IPS-20b (cell line): ENCODE measurements at regions not wholly inside any gene's neighbourhood (a gene's known extent, or its start where the extent isn't known, plus 50 kb on each side); places are given as distances from the start of the nearest gene placed in this dataset.
"Not testable (repeated sequence)": the region's sequence is repeated elsewhere in the genome, so short reads cannot be mapped to it uniquely, and the experiment has no call there.

Experiments used
- H3K27ac ChIP-seq: one replicate; pipeline ENCODE4 v1.5.1; 2013; ENCODE audit warnings: low read length
- H3K27me3 ChIP-seq: 2 replicates; pipeline ENCODE4 v1.6.1; 2013; ENCODE audit warnings: mild to moderate bottlenecking, low read length, inconsistent platforms; ENCODE audit not compliant: insufficient read depth
- H3K36me3 ChIP-seq: 2 replicates; pipeline ENCODE4 v1.6.1; 2013; ENCODE audit warnings: low read depth, mild to moderate bottlenecking, inconsistent platforms, low read length, moderate library complexity; ENCODE audit not compliant: insufficient read depth
- H3K4me1 ChIP-seq: 2 replicates; pipeline ENCODE4 v1.6.1; 2013; ENCODE audit warnings: mild to moderate bottlenecking, control low read depth, inconsistent platforms, low read length, moderate library complexity; ENCODE audit not compliant: insufficient read depth
- H3K4me3 ChIP-seq: 2 replicates; pipeline ENCODE4 v1.5.1; 2013; ENCODE audit warnings: mild to moderate bottlenecking, low read length, inconsistent platforms
- H3K9ac ChIP-seq: 2 replicates; pipeline ENCODE4 v1.6.1; 2013; ENCODE audit warnings: low read depth, mild to moderate bottlenecking, inconsistent platforms, low read length, moderate library complexity
- H3K9me3 ChIP-seq: 2 replicates; pipeline ENCODE4 v1.6.1; 2013; ENCODE audit warnings: mild to moderate bottlenecking, low read depth, low read length, inconsistent platforms; ENCODE audit not compliant: insufficient read depth

DNA sequence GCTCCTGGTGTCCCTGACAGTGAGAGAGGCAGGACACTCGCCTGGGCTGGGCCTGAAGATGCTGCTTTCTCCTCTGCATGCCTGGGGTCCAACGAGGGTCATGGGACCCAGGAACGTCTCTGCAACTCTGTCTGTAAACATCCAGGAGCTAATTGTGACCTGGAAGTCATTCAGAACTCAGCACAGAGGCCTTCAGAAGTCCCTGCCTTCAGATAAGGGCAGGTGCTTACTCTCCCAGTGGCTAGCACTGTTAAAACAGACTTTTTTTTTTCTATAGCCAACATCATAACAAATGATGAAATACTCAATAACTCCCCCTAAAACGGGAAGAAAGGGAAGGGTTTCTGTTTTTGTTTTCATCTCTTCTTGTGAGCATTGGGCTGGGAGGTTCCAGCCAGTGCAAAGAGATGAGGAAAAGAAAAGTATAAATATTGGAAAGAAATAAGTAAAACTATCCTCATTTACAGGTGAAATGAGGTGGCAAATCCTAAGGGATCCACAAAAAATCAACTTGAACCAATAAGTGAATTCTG, 118.3 kb upstream of the FAM20C start:
- H3K9me3 ChIP-seq, H3K36me3 ChIP-seq, H3K4me1 ChIP-seq, H3K4me3 ChIP-seq, H3K9ac ChIP-seq, H3K27ac ChIP-seq, H3K27me3 ChIP-seq: not testable (repeated sequence)

DNA sequence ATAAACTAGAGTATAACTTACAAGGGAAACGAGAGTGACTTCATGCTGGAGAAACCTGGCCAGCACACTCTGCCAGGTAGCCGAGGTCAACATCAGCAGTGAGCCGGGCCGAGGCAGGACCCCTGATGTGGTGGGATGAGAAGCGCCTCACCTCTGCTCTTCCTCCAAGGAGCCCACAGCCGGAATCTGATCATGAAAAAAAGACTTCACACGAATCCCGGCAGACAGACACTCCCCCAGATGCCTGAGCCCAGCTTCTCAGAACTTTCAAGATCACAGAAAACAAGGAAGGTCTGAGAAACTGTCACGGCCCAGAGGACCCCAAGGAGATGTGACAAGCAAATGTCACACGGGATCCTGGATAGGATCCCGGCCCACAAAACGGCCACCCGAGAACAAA, 116.9 kb upstream of the FAM20C start:
- H3K27ac ChIP-seq, H3K4me3 ChIP-seq, H3K4me1 ChIP-seq, H3K9me3 ChIP-seq, H3K9ac ChIP-seq, H3K27me3 ChIP-seq, H3K36me3 ChIP-seq: not testable (repeated sequence)

DNA sequence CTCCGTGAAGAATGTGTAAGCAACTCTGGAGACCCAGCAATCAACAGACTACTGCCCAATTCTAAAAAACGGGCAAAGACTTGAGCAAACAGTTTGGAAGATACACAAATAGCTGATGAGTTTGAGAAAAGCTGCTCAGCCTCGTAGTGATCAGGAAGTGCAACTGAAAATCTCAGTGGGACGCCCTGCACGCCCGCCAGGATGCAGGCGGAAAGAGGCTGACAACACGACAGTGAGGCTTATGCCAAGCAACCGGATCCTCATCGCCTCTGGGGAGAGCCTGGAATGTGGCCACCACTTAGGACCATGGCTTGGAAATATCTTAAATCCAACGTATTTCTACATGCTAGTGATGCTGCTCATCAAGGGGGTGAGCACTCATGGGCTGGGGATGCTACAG, 116.2 kb upstream of the FAM20C start:
- not testable (repeated sequence) for H3K9ac ChIP-seq, H3K36me3 ChIP-seq, H3K9me3 ChIP-seq, H3K4me1 ChIP-seq, H3K27me3 ChIP-seq, H3K4me3 ChIP-seq, H3K27ac ChIP-seq

DNA sequence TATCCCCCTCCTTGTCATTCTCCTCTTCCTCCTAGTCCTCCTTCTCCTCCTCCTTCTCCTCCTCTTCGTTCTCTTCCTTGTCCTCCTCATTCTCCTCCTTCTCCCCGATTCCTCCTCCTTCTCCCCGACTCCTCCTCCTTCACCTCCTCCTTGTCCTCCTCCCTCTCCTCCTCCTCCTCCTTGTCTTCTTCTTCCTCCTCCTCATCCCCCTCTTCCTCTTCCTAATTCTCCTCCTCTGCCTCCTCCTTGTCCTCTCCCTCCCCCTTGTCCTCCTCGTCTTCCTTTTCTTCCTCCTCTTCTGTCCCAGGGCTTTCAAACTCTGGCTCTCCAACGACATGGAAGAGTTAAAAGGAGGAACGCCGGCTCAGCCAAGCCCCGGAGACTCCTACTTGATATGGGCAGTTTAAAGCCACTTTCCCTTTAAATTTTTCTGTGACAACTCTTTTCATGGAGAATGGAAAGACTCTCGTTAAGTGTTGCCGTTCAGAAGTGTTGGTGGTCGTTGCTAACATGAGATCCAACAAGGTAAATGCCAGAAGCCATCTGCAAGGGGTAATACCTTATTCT, 115.5 kb upstream of the FAM20C start:
- not testable (repeated sequence) for H3K4me1 ChIP-seq, H3K9ac ChIP-seq, H3K27me3 ChIP-seq

DNA sequence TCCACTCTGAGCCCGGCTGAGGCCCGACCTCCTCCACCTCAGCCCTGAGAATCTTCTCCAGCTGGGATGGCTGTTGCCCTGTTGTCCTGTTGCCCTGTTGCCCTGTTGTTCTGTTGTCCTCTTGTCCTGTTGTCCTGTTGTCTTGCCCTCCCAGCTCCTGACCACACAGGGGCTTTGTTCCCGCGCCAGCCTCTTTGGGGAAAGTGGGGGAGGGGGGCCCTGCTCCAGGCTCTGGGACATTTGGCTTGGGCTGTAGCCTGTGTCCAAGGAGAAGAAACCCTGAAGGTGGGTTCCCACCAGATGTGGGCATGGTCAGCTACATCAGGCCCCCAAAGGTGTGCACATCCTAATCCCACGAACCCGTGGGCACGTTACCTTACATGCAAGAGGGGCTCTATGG, 113.5 kb upstream of the FAM20C start:
- H3K4me3 ChIP-seq, H3K27me3 ChIP-seq, H3K36me3 ChIP-seq, H3K4me1 ChIP-seq, H3K9ac ChIP-seq, H3K27ac ChIP-seq, H3K9me3 ChIP-seq: not testable (repeated sequence)

More for the DNA sequence above, 115.5 kb upstream of the FAM20C start:
- not testable (repeated sequence) for H3K27ac ChIP-seq, H3K4me3 ChIP-seq, H3K9me3 ChIP-seq, H3K36me3 ChIP-seq

DNA sequence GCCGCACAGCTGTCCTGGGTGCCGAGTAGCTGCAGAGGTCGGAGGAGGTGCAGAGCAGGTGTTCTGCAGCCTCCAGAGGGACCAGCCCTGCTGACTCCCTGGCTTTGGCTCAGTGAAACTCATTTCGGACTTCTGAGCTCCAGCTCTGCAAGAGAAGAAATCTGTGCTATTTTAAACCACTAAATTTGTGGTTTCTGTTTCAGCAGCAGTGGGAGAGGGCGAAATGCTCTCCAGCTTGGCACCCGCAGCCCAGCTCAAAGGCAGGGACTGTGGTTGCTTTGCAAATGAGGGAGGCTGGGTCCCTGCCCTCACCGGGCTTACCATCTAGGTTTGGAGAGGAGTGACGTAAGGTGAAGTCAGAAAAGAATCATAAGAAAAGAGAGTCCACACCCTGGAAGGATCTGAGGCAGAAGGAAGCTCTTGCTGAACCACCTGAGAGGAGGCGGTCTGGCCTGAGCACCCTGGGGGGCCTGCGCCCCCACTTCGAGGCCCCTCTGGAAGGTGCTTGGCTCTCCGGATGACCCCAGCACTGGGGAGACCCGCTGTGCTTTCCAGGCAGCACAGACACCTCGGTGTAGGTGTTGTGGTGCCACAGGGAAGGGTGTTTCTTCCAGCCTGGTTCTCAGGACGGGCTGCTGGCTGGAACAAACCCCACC, 112.8 kb upstream of the FAM20C start:
- H3K36me3 ChIP-seq, H3K9me3 ChIP-seq, H3K4me3 ChIP-seq, H3K27ac ChIP-seq, H3K27me3 ChIP-seq, H3K9ac ChIP-seq, H3K4me1 ChIP-seq: not testable (repeated sequence)

DNA sequence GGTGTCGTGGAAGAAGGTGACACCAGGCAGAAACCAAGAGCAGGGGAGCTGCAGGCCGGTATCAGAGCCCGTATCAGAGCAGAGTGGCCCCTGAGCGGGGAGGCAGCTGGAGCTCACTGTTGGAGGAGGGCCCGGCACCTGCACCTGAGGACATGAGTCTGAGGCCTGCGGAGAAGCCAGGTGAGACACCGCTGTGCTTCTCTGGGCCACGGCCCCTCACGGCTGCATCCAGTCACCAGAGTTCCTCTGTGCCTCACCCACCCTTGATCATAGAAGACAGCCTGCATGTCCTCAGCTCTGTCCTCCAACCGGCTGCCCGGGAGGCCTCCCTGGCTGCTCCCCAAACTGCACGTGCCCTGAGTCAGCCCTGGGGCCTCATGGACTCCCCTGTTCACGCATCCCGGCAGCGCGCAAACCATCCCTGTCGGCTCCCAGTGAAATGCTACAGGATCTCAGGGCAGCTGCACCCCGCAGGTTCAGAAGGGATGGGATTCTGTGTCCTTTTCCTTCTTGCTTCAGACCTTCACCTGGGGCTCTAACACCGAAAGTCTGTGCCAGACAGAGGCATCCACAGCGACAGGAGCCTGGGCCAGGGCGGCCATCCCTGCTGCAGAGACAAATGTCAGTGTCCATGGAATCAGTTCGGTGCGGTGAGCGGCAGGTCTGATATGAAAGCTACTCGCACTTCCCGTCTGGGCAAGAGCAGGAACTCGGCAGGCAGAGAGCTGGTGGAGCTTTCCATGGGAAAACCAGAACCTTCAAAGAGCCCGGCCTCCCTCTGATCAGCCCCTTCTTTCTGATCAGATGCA, 111.9 kb upstream of the FAM20C start:
- Histone ChIP-seq H3K4me3 (no peak overlapping the region), H3K27me3 (no peaks in the 10 kb centered on the region), H3K9me3 (no peaks in the 10 kb centered on the region), H3K4me1 (no peaks in the 10 kb centered on the region), H3K9ac (no peak overlapping the region), H3K27ac (no peak overlapping the region), H3K36me3 (no peaks in the 10 kb centered on the region)

DNA sequence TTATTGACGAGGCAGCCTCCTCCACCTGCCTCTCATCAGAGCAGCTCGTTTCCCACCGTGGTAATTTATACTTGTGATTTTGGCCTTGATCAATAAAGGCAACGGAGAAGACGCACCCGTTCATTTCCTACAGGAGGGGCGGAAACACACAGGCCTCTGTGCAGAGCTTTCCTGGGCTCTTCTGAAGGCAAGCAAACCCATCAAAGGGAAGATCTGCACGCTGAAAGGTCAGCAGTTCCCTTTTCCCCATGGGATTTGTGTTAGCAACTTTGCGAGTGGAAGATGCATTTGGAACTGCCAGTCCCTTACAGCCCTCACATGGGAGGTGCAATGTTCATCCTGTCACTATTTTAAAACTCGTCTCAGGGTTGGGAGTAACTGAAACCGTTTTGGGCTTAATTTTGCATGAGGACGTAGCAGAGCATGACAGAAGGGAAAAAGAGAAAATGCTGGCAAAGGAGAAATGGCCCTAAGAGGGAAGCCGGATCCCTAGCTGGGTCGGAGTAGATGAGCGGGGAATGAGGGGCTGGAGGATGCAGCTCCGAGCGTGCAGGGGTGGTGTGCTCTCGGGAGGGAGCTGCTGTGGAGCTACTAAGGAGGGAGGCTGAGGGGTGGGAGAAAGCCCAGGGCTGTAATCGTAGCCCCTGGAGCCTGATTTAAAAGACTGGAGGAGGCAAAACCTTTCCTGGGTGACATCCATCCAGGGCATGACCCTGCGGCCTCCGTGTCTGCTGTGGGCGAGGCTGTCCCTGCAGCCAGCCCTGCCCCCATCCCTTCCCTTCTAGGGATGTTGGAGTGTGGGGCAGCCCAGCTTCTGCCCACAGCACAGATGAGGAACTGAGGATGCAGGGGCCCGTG, 111.1 kb upstream of the FAM20C start:
- no peaks in the 10 kb centered on the region for H3K4me1 ChIP-seq
- no peaks in the 10 kb centered on the region for H3K9me3 ChIP-seq
- H3K9ac ChIP-seq: no peak overlapping the region
- H3K27ac ChIP-seq: no peak overlapping the region
- no peaks in the 10 kb centered on the region for H3K36me3 ChIP-seq
- no peaks in the 10 kb centered on the region for H3K27me3 ChIP-seq
- no peak overlapping the region for H3K4me3 ChIP-seq

DNA sequence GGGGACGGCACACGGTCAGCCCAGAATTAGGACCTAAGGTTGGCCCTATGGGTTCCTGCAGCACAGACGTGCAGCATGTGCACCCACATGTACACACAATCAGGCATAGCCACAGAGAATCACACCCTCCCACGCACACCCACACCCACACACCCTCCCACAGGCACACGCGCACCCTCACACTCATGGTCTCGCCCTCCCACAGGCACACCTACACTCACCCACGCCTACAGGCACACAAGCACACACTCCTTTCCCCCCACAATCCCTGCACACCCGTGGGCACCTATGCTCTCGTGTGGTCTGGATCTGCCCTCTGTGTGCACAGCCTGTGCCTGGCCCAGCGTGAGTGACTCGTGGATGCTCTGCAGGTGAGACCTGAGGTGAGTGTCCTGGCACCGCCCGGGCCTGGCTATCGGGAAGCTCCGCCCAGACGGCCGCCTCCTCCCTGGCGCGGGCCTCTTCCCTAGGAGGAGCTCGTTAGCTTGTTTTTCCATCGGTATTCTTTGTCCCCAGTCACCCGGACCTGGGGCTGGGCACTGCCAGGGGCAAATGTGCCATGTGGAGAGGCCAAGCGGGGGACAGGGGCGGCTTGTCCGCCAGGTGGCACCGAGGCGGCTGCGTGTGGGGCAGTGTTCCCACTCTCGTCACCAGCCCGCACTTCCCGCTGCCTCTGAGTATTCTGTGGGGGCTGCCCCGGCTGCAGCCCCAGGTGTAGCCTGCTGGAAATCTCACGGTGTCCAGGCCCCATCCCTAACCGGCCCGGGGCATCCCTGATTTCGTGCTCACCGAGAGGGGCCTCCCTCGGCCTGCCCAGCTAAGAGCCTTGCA, 110.2 kb upstream of the FAM20C start:
- H3K27ac ChIP-seq: no peak overlapping the region
- no peak overlapping the region for H3K9ac ChIP-seq
- H3K36me3 ChIP-seq: no peaks in the 10 kb centered on the region
- H3K4me3 ChIP-seq: no peak overlapping the region
- H3K4me1 ChIP-seq: no peaks in the 10 kb centered on the region
- H3K9me3 ChIP-seq: no peaks in the 10 kb centered on the region
- H3K27me3 ChIP-seq: no peaks in the 10 kb centered on the region

DNA sequence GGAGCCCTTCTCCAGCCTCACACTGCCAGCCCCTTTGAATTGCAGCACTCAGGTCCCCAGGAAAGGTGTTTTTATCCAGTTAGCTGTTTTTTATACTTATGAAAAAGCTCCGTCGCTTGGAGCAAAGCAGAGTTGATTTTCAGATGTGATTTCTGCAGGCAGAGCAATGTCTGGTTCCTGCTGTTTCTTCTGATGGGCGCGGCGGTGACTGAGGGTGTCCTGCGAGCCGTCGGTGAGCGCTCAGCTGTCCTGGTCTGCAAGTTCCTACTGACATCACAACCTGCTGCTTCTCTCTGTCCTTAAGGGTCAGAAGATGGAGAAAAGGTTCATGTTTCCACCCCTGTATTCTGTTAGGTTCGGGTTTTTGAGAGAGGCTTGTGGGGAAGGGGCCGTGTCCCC, 109.6 kb upstream of the FAM20C start:
- Histone ChIP-seq H3K4me3 (no peak overlapping the region), H3K4me1 (no peaks in the 10 kb centered on the region), H3K27me3 (no peaks in the 10 kb centered on the region), H3K9me3 (no peaks in the 10 kb centered on the region), H3K27ac (no peak overlapping the region), H3K9ac (no peak overlapping the region), H3K36me3 (no peaks in the 10 kb centered on the region)

DNA sequence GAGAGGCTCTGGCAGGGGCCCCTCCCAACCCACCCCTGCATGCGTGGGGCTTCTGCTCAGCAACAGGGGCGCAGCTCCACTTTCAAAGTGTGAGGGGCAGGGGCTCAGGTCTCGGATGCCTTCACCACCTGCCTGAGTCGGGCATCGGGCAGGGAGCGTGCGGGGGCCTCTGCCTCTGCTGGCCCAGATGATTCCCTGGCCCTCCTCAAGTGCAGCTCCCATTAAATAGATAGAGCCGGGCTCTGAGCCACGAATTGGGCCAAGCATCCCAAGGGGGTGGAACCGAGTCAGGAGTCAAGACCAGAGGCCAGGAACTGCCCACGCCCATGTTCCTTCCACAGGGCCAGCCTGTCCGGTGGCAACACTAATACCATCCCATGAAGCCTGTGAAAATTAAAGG, 108.9 kb upstream of the FAM20C start:
- Histone ChIP-seq H3K27ac (no peak overlapping the region), H3K9ac (no peak overlapping the region), H3K9me3 (no peaks in the 10 kb centered on the region), H3K4me3 (no peak overlapping the region), H3K36me3 (no peaks in the 10 kb centered on the region), H3K27me3 (no peaks in the 10 kb centered on the region), H3K4me1 (no peaks in the 10 kb centered on the region)
